C4-2B (cell line): ENCODE measurements at regions not wholly inside any gene's neighbourhood (a gene's known extent, or its start where the extent isn't known, plus 50 kb on each side); places are given as distances from the start of the nearest gene placed in this dataset.

Experiments
- H3K27ac ChIP-seq: fragments of 450-650 bp; 2 replicates; pipeline ENCODE4 v1.5.1; 2017
- CTCF ChIP-seq: fragments of 450-650 bp; conservative IDR thresholded peaks from 2 replicates; pipeline ENCODE4 v1.5.1; 2017; ENCODE audit warnings: mild to moderate bottlenecking
- ZFX ChIP-seq: fragments of 450-650 bp; IDR thresholded peaks from 2 replicates; pipeline ENCODE4 v1.6.1; 2017

GRCh38 chr9:99762470-99762869, 59.2 kb upstream of the NR4A3 start:
- H3K27ac ChIP-seq: no peak overlapping the region
- no peak for TF ChIP-seq ZFX
- no peak for TF ChIP-seq CTCF
